K562 (cell line): ENCODE measurements at regions not wholly inside any gene's neighbourhood (a gene's known extent, or its start where the extent isn't known, plus 50 kb on each side); places are given as distances from the start of the nearest gene placed in this dataset.

Experiments
- ATAC-seq: fragments of 200-7000 bp; cut with Tn5 transposase; 3 replicates; pipeline ENCODE4 v1.9.1; 2020; ENCODE audit warnings: moderate library complexity
- BruUV-seq: library from RNA; stranded (reverse); fragments of 400-500 nt; replicated peaks from 2 replicates; lab custom pipeline; 2021; lab: Mats Ljungman, UMichigan
- CTCF ChIA-PET: fragments of 300-600 bp; formaldehyde crosslinking; extraction: SDS; loops from one replicate; lab custom pipeline; 2021; ENCODE audit warnings: low intra/inter-chr PET ratio; lab: Yijun Ruan, JAX
- POLR2A ChIA-PET: fragments of 300-600, 350-650 bp; sonication (Branson Sonifier 250); formaldehyde crosslinking; extraction: SDS; loops from one replicate; lab custom pipeline; 2021; ENCODE audit warnings: antibody characterized with exemption, inconsistent platforms; lab: Yijun Ruan, JAX
- DNase-seq, 4 experiments: peaks; one replicate each; pipeline versions ENCODE4 v3.0.0 to v3.0.0-alpha.2; 2011 to 2018; ENCODE audit warnings: low spot score in 3 of 4, mixed read lengths in 3 of 4; ENCODE audit errors: extremely low read depth in 1 of 4
- FAIRE-seq: peaks from 2 replicates; lab custom pipeline; 2011; peaks lifted over from hg19 to GRCh38; lab: Jason Lieb, UNC
- H2AFZ ChIP-seq: 2 replicates; pipeline ENCODE4 v1.6.0; 2011; ENCODE audit warnings: low read depth, low read length, control low read depth, inconsistent platforms
- H3K27ac ChIP-seq: fragments of 200-600 bp; 3 replicates; pipeline ENCODE4 v1.8.0; 2011; ENCODE audit warnings: low read depth, mild to moderate bottlenecking, control low read depth, inconsistent platforms, low read length, moderate library complexity, mixed read lengths; ENCODE audit errors: extremely low read depth
- H3K27me3 ChIP-seq, 2 experiments: fragments of 300-600 bp in 1 of 2; 2 replicates in 1 of 2; 3 replicates in 1 of 2; pipeline versions ENCODE4 v1.6.0 to v1.8.0; 2011; ENCODE audit warnings: inconsistent platforms in 2 of 2, low read length in 2 of 2, mild to moderate bottlenecking in 1 of 2, mixed read lengths in 1 of 2, moderate library complexity in 1 of 2; ENCODE audit not compliant: control insufficient read depth in 2 of 2, insufficient read depth in 2 of 2
- H3K36me3 ChIP-seq: fragments of 300-600 bp; 3 replicates; pipeline ENCODE4 v1.8.0; 2011; ENCODE audit warnings: mild to moderate bottlenecking, low read length, inconsistent platforms; ENCODE audit not compliant: control insufficient read depth, insufficient read depth
- H3K4me1 ChIP-seq, 2 experiments: fragments of 200-600 bp in 1 of 2; replicated peaks in 1 of 2; 2 replicates in 1 of 2; 3 replicates in 1 of 2; pipeline versions ENCODE4 v1.5.1 to v1.8.0; 2011; ENCODE audit warnings: inconsistent platforms in 2 of 2, low read length in 2 of 2, mild to moderate bottlenecking in 1 of 2, mixed read lengths in 1 of 2, moderate library complexity in 1 of 2; ENCODE audit not compliant: control insufficient read depth in 2 of 2, insufficient read depth in 2 of 2
- H3K4me2 ChIP-seq: 2 replicates; pipeline ENCODE4 v1.6.1; 2011; ENCODE audit warnings: low read length, control low read depth, inconsistent platforms, mixed read lengths; ENCODE audit not compliant: insufficient read depth
- H3K4me3 ChIP-seq: fragments of 200-600 bp; sonication (generic), shearing (Covaris generic); 2 replicates; pipeline ENCODE4 v1.5.1; 2016; ENCODE audit warnings: control low read depth, inconsistent platforms
- H3K79me2 ChIP-seq: fragments of 200-600 bp; 3 replicates; pipeline ENCODE4 v1.8.0; 2011; ENCODE audit warnings: low read length, inconsistent platforms; ENCODE audit not compliant: control insufficient read depth, insufficient read depth
- H3K9ac ChIP-seq, 2 experiments: 2 replicates each; pipeline versions ENCODE4 v1.6.0 to v1.6.1; 2011; ENCODE audit warnings: low read depth in 2 of 2, low read length in 2 of 2, control low read depth in 1 of 2, inconsistent platforms in 1 of 2, mild to moderate bottlenecking in 1 of 2, mixed read lengths in 1 of 2; ENCODE audit not compliant: insufficient read depth in 1 of 2
- H3K9me1 ChIP-seq: one replicate; pipeline ENCODE4 v1.6.0; 2011; ENCODE audit warnings: inconsistent platforms, mild to moderate bottlenecking, low read length, moderate library complexity; ENCODE audit not compliant: control insufficient read depth, insufficient read depth
- H3K9me3 ChIP-seq: replicated peaks from 2 replicates; pipeline ENCODE4 v1.5.1; 2011; ENCODE audit warnings: low read depth, low read length, inconsistent platforms; ENCODE audit not compliant: control insufficient read depth, insufficient read depth
- H4K20me1 ChIP-seq: replicated peaks from 2 replicates; pipeline ENCODE4 v1.6.1; 2011; ENCODE audit warnings: low read length, inconsistent platforms, mixed read lengths; ENCODE audit not compliant: control insufficient read depth, insufficient read depth
- ERF ChIP-seq: fragments of 450-650 bp; formaldehyde crosslinking; IDR thresholded peaks from 2 replicates; pipeline ENCODE4 v1.4.0; 2020; ENCODE audit warnings: mild to moderate bottlenecking, mixed read lengths
- ETS2 ChIP-seq: IDR thresholded peaks from 2 replicates; pipeline ENCODE4 v1.6.1; 2016; ENCODE audit warnings: borderline replicate concordance, missing genetic modification characterization, mild to moderate bottlenecking, moderate library complexity, missing compliant biosample characterization; ENCODE audit not compliant: poor library complexity, severe bottlenecking
- NCOA2 ChIP-seq, 2 experiments: fragments of 450-650 bp; IDR thresholded peaks; 2 replicates each; pipeline ENCODE4 v1.6.1; 2018; ENCODE audit warnings: mild to moderate bottlenecking in 2 of 2, moderate library complexity in 1 of 2; ENCODE audit not compliant: partially characterized antibody in 2 of 2
- NFE2L1 ChIP-seq: fragments of 450-650 bp; IDR thresholded peaks from 2 replicates; pipeline ENCODE4 v1.6.1; 2016; ENCODE audit warnings: missing genetic modification characterization, low read depth, mild to moderate bottlenecking, missing compliant biosample characterization, moderate library complexity, borderline replicate concordance
- NONO ChIP-seq, 2 experiments: fragments of 200-400 bp in 1 of 2; fragments of 450-650 bp in 1 of 2; formaldehyde crosslinking in 1 of 2; IDR thresholded peaks; 2 replicates each; pipeline ENCODE4 v1.6.1; 2017; ENCODE audit warnings: low read depth in 2 of 2, mild to moderate bottlenecking in 2 of 2, moderate library complexity in 2 of 2, low read length in 1 of 2
- POU5F1 ChIP-seq: fragments of 150-350 bp; IDR thresholded peaks from 2 replicates; pipeline ENCODE4 v1.6.1; 2014; ENCODE audit warnings: borderline replicate concordance, low read length, low read depth, mild to moderate bottlenecking; ENCODE audit not compliant: partially characterized antibody
- ZBED1 ChIP-seq: IDR thresholded peaks from 2 replicates; pipeline ENCODE4 v1.6.1; 2014
- ZNF232 ChIP-seq: sonication (generic); formaldehyde crosslinking; IDR thresholded peaks from 2 replicates; pipeline ENCODE4 v1.8.0; 2022; ENCODE audit warnings: mild to moderate bottlenecking, missing genetic modification reagents
- ZNF57 ChIP-seq: fragments of 450-650 bp; formaldehyde crosslinking; IDR thresholded peaks from 2 replicates; pipeline ENCODE4 v1.4.0; 2020; ENCODE audit warnings: mild to moderate bottlenecking, moderate library complexity
- ZNF695 ChIP-seq: fragments of 450-650 bp; formaldehyde crosslinking; IDR thresholded peaks from 2 replicates; pipeline ENCODE4 v1.4.0; 2020; ENCODE audit warnings: mild to moderate bottlenecking, moderate library complexity
- ZNF766 ChIP-seq: fragments of 200-800 bp; sonication (Bioruptor generic); conservative IDR thresholded peaks from 2 replicates; pipeline ENCODE4 v1.6.1; 2016; ENCODE audit warnings: missing genetic modification characterization, missing compliant biosample characterization
- WGBS: fragments of 100-300 bp; shearing (Covaris generic); methylation state at CpG from one replicate; pipeline ENCODE4 v1.1.6; 2016; ENCODE audit warnings: low coverage, mixed read lengths; ENCODE audit not compliant: insufficient coverage; ENCODE audit errors: missing lambda C conversion rate; 5-methylcytosine and 5-hydroxymethylcytosine counted together
- in situ Hi-C: fragments of 300-500 bp; cut with MboI; formaldehyde crosslinking; loops from 4 replicates; pipeline ENCODE4 v1.15.0; 2018; ENCODE audit warnings: inconsistent platforms, mixed read lengths
- intact Hi-C: fragments of 100-400 bp; cut with micrococcal nuclease; formaldehyde crosslinking; loops from 2 replicates; pipeline ENCODE4 v1.14.2; 2022
- TF ChIP-seq, protein P1 (sequence below): fragments of 250-450 bp; sonication (Bioruptor Pico); IDR thresholded peaks from 2 replicates; pipeline ENCODE4 v1.8.0; 2022; ENCODE audit warnings: inconsistent platforms, mild to moderate bottlenecking, moderate library complexity, borderline replicate concordance
- TF ChIP-seq, protein P2 (sequence below): sonication (generic); formaldehyde crosslinking; IDR thresholded peaks from 2 replicates; pipeline ENCODE4 v1.4.0; 2020; ENCODE audit warnings: mild to moderate bottlenecking, missing genetic modification reagents
- TF ChIP-seq, protein P3 (sequence below): sonication (generic); formaldehyde crosslinking; IDR thresholded peaks from 2 replicates; pipeline ENCODE4 v1.8.0; 2022; ENCODE audit warnings: mild to moderate bottlenecking, missing genetic modification reagents

DNA sequence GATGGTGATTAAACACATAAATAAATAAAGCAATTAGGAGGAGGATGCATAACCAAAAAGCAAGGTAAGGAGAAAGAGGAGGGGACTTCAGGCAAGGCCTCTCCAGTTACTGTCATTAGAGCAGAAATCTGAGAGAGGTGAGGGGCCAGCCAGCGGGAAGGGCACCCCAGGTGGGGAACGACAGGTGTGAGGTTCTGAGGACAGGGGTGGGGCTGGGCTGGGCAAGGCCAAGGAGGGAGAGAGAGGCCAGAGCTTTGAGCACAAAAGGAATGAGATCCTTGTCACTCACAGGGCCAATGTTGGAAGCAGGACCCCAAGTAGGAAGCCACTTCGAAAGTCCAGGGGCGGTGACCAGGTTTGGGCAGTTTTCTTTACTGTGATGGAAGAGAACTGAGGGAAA lies 182.2 kb upstream of the RAB4A start:
- Histone ChIP-seq H3K27ac (no peak overlapping the region), H3K36me3 (no peaks in the 10 kb centered on the region), H4K20me1 (peaks cover 3% of the 10 kb centered on the region; the same call in 1 of the 2 replicates), H3K4me2 (no peak overlapping the region), H3K4me1 (no peaks in the 10 kb centered on the region; a peak in 1 of 5 replicates), H3K9me1 (no peaks in the 10 kb centered on the region), H3K4me3 (no peak overlapping the region), H3K9me3 (no peaks in the 10 kb centered on the region), H3K79me2 (no peaks in the 10 kb centered on the region), H3K27me3 (peaks cover 0 to 25% of the 10 kb centered on the region in 2 experiments; a peak in 3 of 5 replicates), H3K9ac (no peak overlapping the region), H2AFZ (no peak overlapping the region)
- 0% methylated on average over 4 of the region's 4 CpGs for WGBS
- in situ Hi-C loops = no loop called here
- intact Hi-C loops = no loop called here
- ATAC-seq = no peak
- FAIRE-seq = no peak
- BruUV-seq = no TSS peak
- TF ChIP-seq ZNF232 (CRISPR knock-in tag) = no peak
- no peak for TF ChIP-seq ZNF57 (CRISPR knock-in tag)
- TF ChIP-seq, protein P1, sequence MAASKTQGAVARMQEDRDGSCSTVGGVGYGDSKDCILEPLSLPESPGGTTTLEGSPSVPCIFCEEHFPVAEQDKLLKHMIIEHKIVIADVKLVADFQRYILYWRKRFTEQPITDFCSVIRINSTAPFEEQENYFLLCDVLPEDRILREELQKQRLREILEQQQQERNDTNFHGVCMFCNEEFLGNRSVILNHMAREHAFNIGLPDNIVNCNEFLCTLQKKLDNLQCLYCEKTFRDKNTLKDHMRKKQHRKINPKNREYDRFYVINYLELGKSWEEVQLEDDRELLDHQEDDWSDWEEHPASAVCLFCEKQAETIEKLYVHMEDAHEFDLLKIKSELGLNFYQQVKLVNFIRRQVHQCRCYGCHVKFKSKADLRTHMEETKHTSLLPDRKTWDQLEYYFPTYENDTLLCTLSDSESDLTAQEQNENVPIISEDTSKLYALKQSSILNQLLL (CRISPR knock-in tag) = no peak
- TF ChIP-seq POU5F1 = no peak
- TF ChIP-seq NONO (IDR thresholded peaks at IDR 0.05; ENCODE audit: low read depth in 2 of 2, low read length in 1 of 2) = no peak
- no peak for TF ChIP-seq ZNF695 (CRISPR knock-in tag)
- TF ChIP-seq NCOA2 (IDR thresholded peaks at IDR 0.05; ENCODE audit: partially characterized antibody in 2 of 2) = no peak
- no peak for TF ChIP-seq ZBED1
- no peak for TF ChIP-seq ZNF766 (CRISPR knock-in tag)
- TF ChIP-seq, protein P2, sequence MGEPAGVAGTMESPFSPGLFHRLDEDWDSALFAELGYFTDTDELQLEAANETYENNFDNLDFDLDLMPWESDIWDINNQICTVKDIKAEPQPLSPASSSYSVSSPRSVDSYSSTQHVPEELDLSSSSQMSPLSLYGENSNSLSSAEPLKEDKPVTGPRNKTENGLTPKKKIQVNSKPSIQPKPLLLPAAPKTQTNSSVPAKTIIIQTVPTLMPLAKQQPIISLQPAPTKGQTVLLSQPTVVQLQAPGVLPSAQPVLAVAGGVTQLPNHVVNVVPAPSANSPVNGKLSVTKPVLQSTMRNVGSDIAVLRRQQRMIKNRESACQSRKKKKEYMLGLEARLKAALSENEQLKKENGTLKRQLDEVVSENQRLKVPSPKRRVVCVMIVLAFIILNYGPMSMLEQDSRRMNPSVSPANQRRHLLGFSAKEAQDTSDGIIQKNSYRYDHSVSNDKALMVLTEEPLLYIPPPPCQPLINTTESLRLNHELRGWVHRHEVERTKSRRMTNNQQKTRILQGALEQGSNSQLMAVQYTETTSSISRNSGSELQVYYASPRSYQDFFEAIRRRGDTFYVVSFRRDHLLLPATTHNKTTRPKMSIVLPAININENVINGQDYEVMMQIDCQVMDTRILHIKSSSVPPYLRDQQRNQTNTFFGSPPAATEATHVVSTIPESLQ (CRISPR knock-in tag) = no peak
- no peak for TF ChIP-seq ERF
- TF ChIP-seq ETS2 = no peak
- TF ChIP-seq, protein P3, sequence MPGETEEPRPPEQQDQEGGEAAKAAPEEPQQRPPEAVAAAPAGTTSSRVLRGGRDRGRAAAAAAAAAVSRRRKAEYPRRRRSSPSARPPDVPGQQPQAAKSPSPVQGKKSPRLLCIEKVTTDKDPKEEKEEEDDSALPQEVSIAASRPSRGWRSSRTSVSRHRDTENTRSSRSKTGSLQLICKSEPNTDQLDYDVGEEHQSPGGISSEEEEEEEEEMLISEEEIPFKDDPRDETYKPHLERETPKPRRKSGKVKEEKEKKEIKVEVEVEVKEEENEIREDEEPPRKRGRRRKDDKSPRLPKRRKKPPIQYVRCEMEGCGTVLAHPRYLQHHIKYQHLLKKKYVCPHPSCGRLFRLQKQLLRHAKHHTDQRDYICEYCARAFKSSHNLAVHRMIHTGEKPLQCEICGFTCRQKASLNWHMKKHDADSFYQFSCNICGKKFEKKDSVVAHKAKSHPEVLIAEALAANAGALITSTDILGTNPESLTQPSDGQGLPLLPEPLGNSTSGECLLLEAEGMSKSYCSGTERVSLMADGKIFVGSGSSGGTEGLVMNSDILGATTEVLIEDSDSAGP (CRISPR knock-in tag) = no peak
- TF ChIP-seq NFE2L1 (tag) = no peak
- POLR2A ChIA-PET = no interaction called here
- DNase-seq = no peak
- CTCF ChIA-PET = no interaction called here
